Heart right ventricle (tissue), 16 donors: ENCODE measurements at regions not wholly inside any gene's neighbourhood (a gene's known extent, or its start where the extent isn't known, plus 50 kb on each side); places are given as distances from the start of the nearest gene placed in this dataset.
A peak's percentile ranks its signal among the peaks of the same experiment; 100 is the strongest.
"Not testable (repeated sequence)": the region's sequence is repeated elsewhere in the genome, so short reads cannot be mapped to it uniquely, and the experiment has no call there.

Experiments
- ATAC-seq, 8 donors: fragments of 200-7000 bp; cut with Tn5 transposase; one replicate each; pipeline ENCODE4 v1.9.1; 2020; ENCODE audit warnings: mild to moderate bottlenecking in 8 of 8, moderate library complexity in 8 of 8, moderate number of reproducible peaks in 1 of 8
- DNase-seq, 2 donors: peaks; one replicate each; pipeline ENCODE4 v3.0.0-alpha.2; 2020
- H3K27ac ChIP-seq, 10 donors: fragments of 200-600 bp; sonication (generic) in 2 of 10; one replicate each; pipeline versions ENCODE4 v1.5.0 to v1.8.0; 2020 to 2022; ENCODE audit warnings: mild to moderate bottlenecking in 3 of 10
- H3K27me3 ChIP-seq, 7 donors: fragments of 200-600 bp; one replicate each; pipeline ENCODE4 v1.8.0; 2021 to 2022; ENCODE audit warnings: mild to moderate bottlenecking in 2 of 7
- H3K36me3 ChIP-seq, 9 donors: fragments of 200-600 bp; sonication (generic) in 1 of 9; one replicate each; pipeline versions ENCODE4 v1.5.0 to v1.8.0; 2020 to 2022; ENCODE audit warnings: mild to moderate bottlenecking in 2 of 9
- H3K4me1 ChIP-seq, 9 donors: fragments of 200-600 bp; sonication (generic) in 1 of 9; one replicate each; pipeline versions ENCODE4 v1.5.0 to v1.8.0; 2020 to 2022; ENCODE audit warnings: mild to moderate bottlenecking in 4 of 9
- H3K4me3 ChIP-seq, 10 donors: fragments of 200-600 bp; sonication (generic) in 2 of 10; one replicate each; pipeline versions ENCODE4 v1.5.0 to v1.8.0; 2020 to 2022; ENCODE audit warnings: mild to moderate bottlenecking in 7 of 10, moderate library complexity in 2 of 10
- H3K9me3 ChIP-seq, 11 donors: fragments of 200-600 bp in 10 of 11; sonication (generic) in 2 of 11; one replicate each; pipeline versions ENCODE4 v1.5.0 to v1.8.0; 2013 to 2022; ENCODE audit warnings: mild to moderate bottlenecking in 2 of 11, control low read depth in 1 of 11, moderate library complexity in 1 of 11
- WGBS, 2 donors: extraction: QIAGEN DNeasy Blood & Tissue Kit; methylation state at CpG; one replicate each; pipeline ENCODE4 v1.1.7; 2013; ENCODE audit warnings: inconsistent platforms in 1 of 2; 5-methylcytosine and 5-hydroxymethylcytosine counted together
- intact Hi-C, 10 donors: fragments of 100-400 bp; cut with DNase I; formaldehyde crosslinking; loops; one replicate each; pipeline versions ENCODE4 v1.11.1 to v1.14.2; 2022
- TF ChIP-seq, protein P1 (sequence below), 9 donors: fragments of 200-600 bp; sonication (generic) in 2 of 9; IDR thresholded peaks; one replicate each; pipeline versions ENCODE4 v1.5.0 to v1.8.0; 2021 to 2022; ENCODE audit warnings: antibody characterized with exemption in 9 of 9, mild to moderate bottlenecking in 5 of 9, moderate library complexity in 1 of 9
- donor health status: Arrhythmogenic right ventricular cardiomyopathy.
- donor health status: ischemic (EF 13 %, LVEDD 7.1; RV severe dilation, severe dysfunction).
- donor health status: healthy with polysubstance abuse.
- donor health status: DM: no; HTN: yes; CAD: no.
- donor health status: DM: no; HTN: no; CAD: no.
- donor health status: ischemic (EF 25% LVEDD 6.9; RV normal size, moderate dysfunction).
- donor health status: ischemic (EF 25% LVEDD 5.7; RV mildly dilated, moderate dysfunction).
- donor health status: healthy.
- donor health status: DM: yes; HTN: yes; CAD: no.
- donor health status: Ischemic cardiomyopathy.
- donor health status: ischemic (EF 35%, LVEDD 5.7; RV mildly dilated, moderate dysfunction).
- donor health status: nonischemic (EF 11% LVEDD 7.7; RV severe dilation, severe dysfunction).
- donor health status: DM: yes; HTN: yes; CAD: no.
- donor health status: PGD.
- donor health status: ischemic (EF 29% LVEDD 5.4; RV normal size, mild dysfunction).
- donor health status: nonischemic (EF 23%, LVEDD 6.1; RV moderate dilation, normal function).

DNA sequence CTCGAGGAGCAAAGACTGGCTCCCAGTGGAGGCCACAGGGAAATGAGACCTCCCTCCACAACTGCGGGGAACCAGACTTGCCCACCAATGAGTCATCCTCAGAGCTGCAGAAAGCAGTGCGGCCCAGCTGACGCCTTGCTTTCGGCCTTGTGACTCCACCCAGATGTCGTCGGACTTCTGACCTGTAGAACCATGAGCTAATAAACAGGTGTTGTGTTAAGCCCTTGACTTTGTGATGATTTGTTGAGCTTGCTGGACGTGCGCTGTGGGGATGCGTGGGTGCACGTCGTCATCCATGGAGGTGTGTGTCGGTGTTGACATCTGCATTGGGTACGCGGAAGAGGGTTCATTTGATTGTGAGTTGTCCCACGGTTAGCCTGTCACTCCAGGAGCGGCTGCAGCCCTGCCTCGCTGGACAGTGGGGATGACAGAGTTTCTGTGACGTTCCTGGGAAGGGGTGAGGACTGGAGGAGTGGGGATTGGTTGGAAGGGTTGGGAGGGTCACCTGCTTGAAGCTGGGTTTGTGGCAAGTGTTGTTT lies 154.1 kb downstream of the SH3BP4 start:
- no peak overlapping the region for H3K27ac ChIP-seq
- no peaks in the 10 kb centered on the region for H3K36me3 ChIP-seq
- 88 to 90% methylated on average over 19 of the region's 19 CpGs for WGBS, 2 donors
- intact Hi-C loops = loop anchor here in 9 of 10 donors (2.0 to 10.0 kb wide), 8 partner anchors 99 to 559 kb away; no protein-coding TSS in a partner anchor
- DNase-seq (no peak), ATAC-seq (no peak)
- H3K27me3 ChIP-seq = no peaks in the 10 kb centered on the region
- TF ChIP-seq, protein P1, sequence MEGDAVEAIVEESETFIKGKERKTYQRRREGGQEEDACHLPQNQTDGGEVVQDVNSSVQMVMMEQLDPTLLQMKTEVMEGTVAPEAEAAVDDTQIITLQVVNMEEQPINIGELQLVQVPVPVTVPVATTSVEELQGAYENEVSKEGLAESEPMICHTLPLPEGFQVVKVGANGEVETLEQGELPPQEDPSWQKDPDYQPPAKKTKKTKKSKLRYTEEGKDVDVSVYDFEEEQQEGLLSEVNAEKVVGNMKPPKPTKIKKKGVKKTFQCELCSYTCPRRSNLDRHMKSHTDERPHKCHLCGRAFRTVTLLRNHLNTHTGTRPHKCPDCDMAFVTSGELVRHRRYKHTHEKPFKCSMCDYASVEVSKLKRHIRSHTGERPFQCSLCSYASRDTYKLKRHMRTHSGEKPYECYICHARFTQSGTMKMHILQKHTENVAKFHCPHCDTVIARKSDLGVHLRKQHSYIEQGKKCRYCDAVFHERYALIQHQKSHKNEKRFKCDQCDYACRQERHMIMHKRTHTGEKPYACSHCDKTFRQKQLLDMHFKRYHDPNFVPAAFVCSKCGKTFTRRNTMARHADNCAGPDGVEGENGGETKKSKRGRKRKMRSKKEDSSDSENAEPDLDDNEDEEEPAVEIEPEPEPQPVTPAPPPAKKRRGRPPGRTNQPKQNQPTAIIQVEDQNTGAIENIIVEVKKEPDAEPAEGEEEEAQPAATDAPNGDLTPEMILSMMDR (IDR thresholded peaks at IDR 0.05) = no peak
- no peaks in the 10 kb centered on the region for H3K9me3 ChIP-seq
- peaks cover 0 to 11% (median 3%) of the 10 kb centered on the region in 9 donors for H3K4me1 ChIP-seq
- no peak overlapping the region for H3K4me3 ChIP-seq

DNA sequence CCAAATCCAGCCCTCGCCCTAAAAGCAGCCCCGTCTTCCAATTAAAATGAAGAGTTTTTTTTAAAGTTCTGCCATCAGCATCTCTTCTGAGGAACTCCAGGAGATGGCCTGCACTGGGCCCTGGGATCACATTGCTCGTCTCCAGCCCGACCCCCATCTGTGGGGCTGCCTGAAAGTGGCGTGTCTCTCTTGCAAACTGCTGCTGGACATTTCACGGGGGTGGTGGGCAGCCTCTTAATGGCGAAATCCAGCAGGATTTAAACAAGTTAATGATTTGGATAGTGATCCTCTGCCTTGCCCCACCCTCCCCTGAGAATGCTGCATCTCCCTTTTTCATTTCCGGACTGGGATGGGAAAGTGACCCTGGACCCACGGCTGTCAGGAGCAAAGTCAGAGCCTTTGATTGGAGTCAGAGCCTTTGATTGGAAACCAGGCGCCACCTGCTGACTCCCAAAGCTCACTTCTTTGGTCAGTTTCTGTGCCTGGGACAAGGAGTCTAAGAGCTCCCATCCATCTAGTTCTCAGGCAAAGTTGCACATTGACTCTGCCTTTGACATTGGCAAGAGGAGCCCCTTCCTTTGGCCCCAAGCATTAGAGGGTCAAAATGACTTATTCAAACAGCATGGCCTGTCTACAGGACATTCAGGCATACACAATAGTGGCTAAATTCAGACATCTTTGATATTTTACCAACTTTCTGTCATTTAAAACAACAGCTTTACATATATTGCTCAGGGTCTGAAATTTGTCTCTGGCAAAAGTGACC lies 155.2 kb downstream of the SH3BP4 start:
- WGBS, 2 donors = 51 to 52% methylated on average over 10 of the region's 10 CpGs

DNA sequence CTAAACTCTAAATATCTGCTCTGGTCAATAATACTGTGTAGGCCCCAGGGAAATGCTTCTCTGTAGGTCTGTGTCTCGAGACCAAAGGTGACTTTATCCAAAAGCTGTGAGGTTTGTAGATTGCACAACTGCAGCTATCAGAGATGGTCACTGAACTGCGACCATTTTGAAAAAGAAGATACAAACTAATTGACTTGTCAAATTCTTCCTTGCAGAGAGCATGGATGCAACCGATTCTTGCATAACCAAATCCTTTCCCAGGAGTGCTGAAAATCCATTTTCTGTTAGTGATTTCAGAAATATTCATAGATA lies 155.8 kb downstream of the SH3BP4 start:
- Histone ChIP-seq H3K4me3 (no peak overlapping the region), H3K27me3 (no peaks in the 10 kb centered on the region), H3K36me3 (no peaks in the 10 kb centered on the region), H3K9me3 (no peaks in the 10 kb centered on the region), H3K4me1 (peaks cover 0 to 7% (median 3%) of the 10 kb centered on the region in 9 donors), H3K27ac (no peak overlapping the region)
- DNase-seq = no peak
- TF ChIP-seq, protein P1 (IDR thresholded peaks at IDR 0.05) = no peak
- intact Hi-C loops = loop anchor here in 9 of 10 donors (1.0 to 10.0 kb wide), 9 partner anchors 100 to 560 kb away; no protein-coding TSS in a partner anchor
- ATAC-seq = no peak
- WGBS, 2 donors = 90 to 91% methylated on average over 3 of the region's 3 CpGs

More for the DNA sequence above, 155.2 kb downstream of the SH3BP4 start:
- no peaks in the 10 kb centered on the region for H3K27me3 ChIP-seq
- H3K27ac ChIP-seq = no peak overlapping the region
- no peaks in the 10 kb centered on the region for H3K9me3 ChIP-seq
- intact Hi-C loops = loop anchor here in 9 of 10 donors (1.0 to 10.0 kb wide), 9 partner anchors 100 to 560 kb away; no protein-coding TSS in a partner anchor
- TF ChIP-seq, protein P1 (IDR thresholded peaks at IDR 0.05) = peak; percentile 49 to 85 (median 67)
- DNase-seq = peak; percentile 51 to 69
- ATAC-seq = peak; percentile 58 to 91 (median 82)
- H3K4me3 ChIP-seq = no peak overlapping the region
- no peaks in the 10 kb centered on the region for H3K36me3 ChIP-seq
- peaks cover 0 to 11% (median 3%) of the 10 kb centered on the region in 9 donors for H3K4me1 ChIP-seq

DNA sequence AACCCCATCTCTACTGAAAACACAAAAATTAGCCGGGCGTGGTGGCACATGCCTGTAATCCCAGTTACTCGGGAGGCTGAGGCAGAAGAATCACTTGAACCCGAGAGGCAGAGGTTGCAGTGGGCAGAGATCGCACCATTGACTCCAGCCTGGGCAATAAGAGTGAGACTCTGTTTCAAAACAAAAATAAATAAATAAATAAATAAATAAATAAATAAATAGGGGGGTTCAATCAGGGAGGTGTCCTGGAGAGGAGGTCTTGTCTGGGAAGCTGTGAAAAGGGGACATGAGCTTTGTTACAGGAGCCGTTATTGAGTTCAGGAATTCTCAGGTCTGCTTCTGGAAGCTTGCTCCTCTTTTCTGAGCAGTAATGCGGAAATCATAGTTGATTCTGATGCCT lies 157.7 kb downstream of the SH3BP4 start:
- DNase-seq, H3K9me3 ChIP-seq, H3K27me3 ChIP-seq, H3K36me3 ChIP-seq, ATAC-seq, H3K27ac ChIP-seq, H3K4me1 ChIP-seq, H3K4me3 ChIP-seq: not testable (repeated sequence)
- 95 to 97% methylated on average over 7 of the region's 7 CpGs for WGBS, 2 donors
- intact Hi-C loops = loop anchor here in 8 of 10 donors (2.0 to 10.0 kb wide), 8 partner anchors 102 to 562 kb away; no protein-coding TSS in a partner anchor
